ENCODE measurements at regions not wholly inside any gene's neighbourhood (a gene's known extent, or its start where the extent isn't known, plus 50 kb on each side); places are given as distances from the start of the nearest gene placed in this dataset.

- H3K18ac ChIP-seq (ENCODE audit: low read depth, low read length), result no peak overlapping the region
- ChIA-PET POLR2A (ENCODE audit: unreplicated experiment) (no interaction called here), CTCF (no interaction called here)
- H3K27ac ChIP-seq (ENCODE audit: insufficient read depth, low read length), result no peak overlapping the region
- peaks cover 6% of the 10 kb centered on the region for H3K27me3 ChIP-seq (ENCODE audit: control insufficient read depth, insufficient read depth, low read length)
- 100% methylated on average over 2 of the region's 7 CpGs; no CpG with 5 or more reads in 1 of the 2 experiments for WGBS, 2 experiments (ENCODE audit: extremely low coverage in 2 of 2, insufficient read length in 1 of 2)
- no peaks in the 10 kb centered on the region for H3K4me1 ChIP-seq (ENCODE audit: control insufficient read depth, insufficient read depth, low read length)
- no peak overlapping the region for H2BK15ac ChIP-seq (ENCODE audit: low read depth, low read length)
- no peak overlapping the region for H2BK5ac ChIP-seq (ENCODE audit: low read depth, low read length, poor library complexity, severe bottlenecking)
- no peaks in the 10 kb centered on the region for H3K9me3 ChIP-seq (ENCODE audit: control insufficient read depth, insufficient read depth, low read length)
- H3K4me2 ChIP-seq (ENCODE audit: low read depth, low read length), result no peak overlapping the region
- dilution Hi-C loops (cut with HindIII; ENCODE audit: low sequenced_read_pairs, unreplicated experiment) (no loop called here), in situ Hi-C loops (cut with MboI; ENCODE audit: low sequenced_read_pairs) (no loop called here), intact Hi-C loops (cut with micrococcal nuclease) (no loop called here)
- H4K5ac ChIP-seq (ENCODE audit: low read depth, low read length), result no peak overlapping the region
- TF ChIP-seq CTCF (conservative IDR thresholded peaks at IDR 0.05; ENCODE audit: low read depth, low read length), result no peak
- no peak for TF ChIP-seq RFX5 (IDR thresholded peaks at IDR 0.05; ENCODE audit: low read depth, low read length)
- TF ChIP-seq MXI1 (IDR thresholded peaks at IDR 0.05; ENCODE audit: borderline replicate concordance, low read depth, low read length), result no peak
- no peak for TF ChIP-seq CHD1 (IDR thresholded peaks at IDR 0.05; ENCODE audit: low read depth, low read length)
- TF ChIP-seq RAD21 (IDR thresholded peaks at IDR 0.05; ENCODE audit: low read length), result no peak
- TF ChIP-seq POLR2A (IDR thresholded peaks at IDR 0.05; ENCODE audit: low read depth, low read length), result no peak
- TF ChIP-seq BHLHE40 (IDR thresholded peaks at IDR 0.05; ENCODE audit: low read depth, low read length), result no peak
- no peak for TF ChIP-seq FOS (IDR thresholded peaks at IDR 0.05; ENCODE audit: low read depth, low read length)
- no peak for TF ChIP-seq RCOR1 (IDR thresholded peaks at IDR 0.05; ENCODE audit: insufficient replicate concordance, low read length)
- no peak for TF ChIP-seq USF2 (IDR thresholded peaks at IDR 0.05; ENCODE audit: low read depth, low read length)
- H3K9me1 ChIP-seq (ENCODE audit: insufficient read depth, low read length), result no peaks in the 10 kb centered on the region
- H4K91ac ChIP-seq (ENCODE audit: insufficient read depth, low read depth, low read length), result no peak overlapping the region
- H3K23ac ChIP-seq (ENCODE audit: low read depth, low read length), result no peak overlapping the region
- no peaks in the 10 kb centered on the region for H3K79me1 ChIP-seq (ENCODE audit: low read depth in 1 of 2, low read length in 2 of 2)
- no peak overlapping the region for H2AFZ ChIP-seq (replicated peaks; ENCODE audit: low read length, poor library complexity)
- no peak overlapping the region for H3K14ac ChIP-seq (replicated peaks; ENCODE audit: low read depth, low read length)
- peak; percentile 32; the same call in 1 of the 2 replicates for ATAC-seq (ENCODE audit: low read depth)
- no peak overlapping the region for H2AK9ac ChIP-seq (replicated peaks; ENCODE audit: low read depth, low read length, poor library complexity)
- no peak overlapping the region for H2BK120ac ChIP-seq (ENCODE audit: low read depth, low read length)
- no TSS peak for BruUV-seq (replicated peaks)
- no peak overlapping the region for H2AK5ac ChIP-seq (ENCODE audit: low read depth, low read length)
- H4K8ac ChIP-seq (ENCODE audit: low read depth in 2 of 2, low read length in 2 of 2), result no peak overlapping the region
- no peaks in the 10 kb centered on the region for H3K36me3 ChIP-seq (ENCODE audit: control insufficient read depth, insufficient read depth, low read length)
- no peak overlapping the region for H3K4me3 ChIP-seq (ENCODE audit: insufficient read depth, low read depth, low read length)
- H4K20me1 ChIP-seq (ENCODE audit: insufficient read depth, low read length), result no peaks in the 10 kb centered on the region
- no peak overlapping the region for H3K9ac ChIP-seq (ENCODE audit: low read depth, low read length)
- H2BK20ac ChIP-seq (ENCODE audit: low read depth, low read length), result no peak overlapping the region
- DNase-seq, result peak; percentile 56
- H3K56ac ChIP-seq (ENCODE audit: extremely low read depth, insufficient read depth, low read length), result no peak overlapping the region
- no peak overlapping the region for H3K4ac ChIP-seq (ENCODE audit: low read depth, low read length)
Measured at GRCh38 chr3:72042397-72043203, 257.7 kb upstream of the PROK2 start.

Data from IMR-90 (cell line).